ENCODE measurements at regions not wholly inside any gene's neighbourhood (a gene's known extent, or its start where the extent isn't known, plus 50 kb on each side); places are given as distances from the start of the nearest gene placed in this dataset.

- DNase-seq: no peak
Observed at GRCh38 chr21:39105341-39105765, 77.9 kb downstream of the PSMG1 start.

- no peak for DNase-seq
Observed at GRCh38 chr21:39104911-39105310, 78.3 kb downstream of the PSMG1 start.

- DNase-seq: peak; percentile 87
Observed at GRCh38 chr21:39103689-39104088, 79.6 kb downstream of the PSMG1 start.

GRCh38 chr21:39099859-39100258 is 83.4 kb downstream of the PSMG1 start:
- DNase-seq: no peak

- no peak for DNase-seq
Observed at GRCh38 chr21:39098696-39099200, 84.5 kb downstream of the PSMG1 start.

DNA sequence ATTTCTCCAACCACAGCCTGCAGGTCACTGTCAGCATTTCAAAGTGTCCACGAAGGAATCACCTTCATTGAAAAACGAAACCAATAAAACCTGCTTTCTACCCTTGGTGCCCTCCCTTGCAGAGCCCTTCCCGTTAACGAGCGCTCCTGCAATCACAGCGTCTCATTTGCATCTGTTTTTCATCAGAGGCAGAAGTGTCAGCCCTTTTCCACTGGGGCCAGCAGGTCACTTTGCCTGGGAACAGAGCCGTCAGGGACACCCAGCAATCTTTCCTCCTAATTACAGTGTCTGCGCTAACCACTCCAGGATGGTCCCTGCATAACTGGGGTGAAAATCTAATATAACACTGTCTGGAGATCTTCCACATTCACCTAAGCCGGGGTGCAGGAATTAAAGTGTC is 85.3 kb downstream of the PSMG1 start:
- no peak for DNase-seq

- no peak for DNase-seq
Observed at GRCh38 chr21:39097335-39097861, 85.9 kb downstream of the PSMG1 start.

- DNase-seq: no peak
Observed at GRCh38 chr21:39096754-39097153, 86.5 kb downstream of the PSMG1 start.

- DNase-seq: no peak
Observed at GRCh38 chr21:39095681-39096080, 87.6 kb downstream of the PSMG1 start.

- peak; percentile 59 for DNase-seq
Observed at GRCh38 chr21:39094847-39095579, 88.2 kb downstream of the PSMG1 start.

DNA sequence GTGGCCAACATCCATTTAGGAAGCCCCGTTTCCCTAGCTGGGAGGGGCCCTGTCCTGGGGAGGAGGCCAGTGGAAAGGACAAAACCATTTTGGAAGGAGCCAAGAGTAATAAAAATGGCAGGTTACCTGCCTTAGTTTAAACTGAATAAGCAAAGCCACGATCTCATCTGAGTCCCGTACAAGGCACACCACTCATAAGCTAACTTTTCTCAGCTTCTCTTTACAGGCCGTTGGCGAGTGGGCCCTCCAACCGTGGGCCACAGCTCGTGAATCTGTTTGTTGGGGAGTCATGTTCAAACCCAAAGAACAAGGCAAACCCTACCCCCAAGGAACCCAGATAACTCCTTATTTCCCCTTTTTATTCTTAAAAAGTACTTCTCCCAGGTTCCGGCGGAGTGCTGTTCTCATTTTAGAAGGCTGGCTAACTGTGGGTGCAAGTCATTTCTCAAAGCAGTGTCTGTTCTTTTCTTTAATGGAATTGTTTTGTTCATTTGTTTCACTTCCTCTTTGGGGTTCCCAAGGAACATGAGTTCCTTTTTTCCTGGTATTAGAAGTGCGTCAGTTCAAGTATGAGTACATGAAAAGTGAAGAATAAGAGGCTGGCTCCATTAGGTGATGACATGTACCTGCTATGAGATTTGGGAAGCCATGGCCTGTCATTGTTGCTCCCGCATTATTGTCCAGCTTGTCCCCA is 89.0 kb downstream of the PSMG1 start:
- no peak for DNase-seq

- no peak for DNase-seq
Observed at GRCh38 chr21:39093526-39093925, 89.7 kb downstream of the PSMG1 start.

GRCh38 chr21:39088831-39089380 is 94.3 kb downstream of the PSMG1 start:
- DNase-seq: peak; percentile 18

DNA sequence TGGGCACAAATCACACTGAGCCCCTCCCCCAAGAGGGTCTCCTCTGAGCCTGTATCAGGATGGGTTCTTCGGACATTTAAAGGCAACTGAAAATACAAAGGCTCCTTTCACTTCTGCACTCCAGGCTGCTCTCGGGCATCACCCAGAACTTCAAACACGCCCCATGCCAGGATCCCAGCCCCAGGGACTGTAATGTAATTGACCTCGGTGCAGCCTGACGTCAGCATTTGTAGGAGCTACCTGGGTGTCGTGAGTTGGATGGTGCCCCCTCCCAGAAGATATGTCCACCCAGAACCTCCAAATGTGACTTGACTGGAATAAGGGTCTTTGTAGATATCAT is 95.2 kb downstream of the PSMG1 start:
- DNase-seq: no peak

DNA sequence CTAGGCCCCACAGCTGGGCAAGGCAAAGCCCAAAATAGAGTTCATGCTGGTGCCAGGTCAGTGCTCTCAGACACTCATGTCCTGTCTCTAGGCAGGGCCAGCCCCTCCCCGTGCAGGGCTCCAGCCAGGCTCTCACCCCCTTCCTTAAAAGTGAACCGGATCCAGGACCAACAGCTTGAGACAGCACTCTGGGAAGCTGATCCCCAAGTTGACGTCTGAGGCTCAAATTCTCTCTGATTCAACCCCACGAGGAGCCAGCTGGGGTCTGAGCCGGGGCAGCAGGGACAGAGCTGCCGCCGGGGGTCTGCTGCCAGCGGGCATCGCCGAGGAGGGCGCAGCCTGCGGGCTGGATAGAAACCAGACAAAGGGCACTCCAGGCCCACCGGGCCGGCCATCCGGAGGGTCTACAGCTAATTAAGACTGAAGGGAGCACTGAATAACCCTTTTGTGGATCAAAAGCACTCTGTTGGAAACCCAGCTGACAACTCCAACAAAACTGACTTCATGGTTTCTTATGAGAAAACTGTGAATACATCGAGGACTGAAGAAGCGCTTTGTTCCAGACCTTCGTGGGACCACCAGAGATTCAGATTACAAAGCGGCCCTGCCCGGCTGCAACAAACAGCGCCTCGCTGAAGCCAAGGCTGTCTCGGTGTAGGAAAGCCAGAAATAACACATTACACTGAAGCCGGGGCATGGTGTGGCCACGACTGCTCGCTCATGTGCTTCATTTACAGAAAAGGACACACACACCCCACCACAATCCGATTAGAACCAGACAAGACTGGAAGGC is 95.8 kb downstream of the PSMG1 start:
- no peak for DNase-seq

DNA sequence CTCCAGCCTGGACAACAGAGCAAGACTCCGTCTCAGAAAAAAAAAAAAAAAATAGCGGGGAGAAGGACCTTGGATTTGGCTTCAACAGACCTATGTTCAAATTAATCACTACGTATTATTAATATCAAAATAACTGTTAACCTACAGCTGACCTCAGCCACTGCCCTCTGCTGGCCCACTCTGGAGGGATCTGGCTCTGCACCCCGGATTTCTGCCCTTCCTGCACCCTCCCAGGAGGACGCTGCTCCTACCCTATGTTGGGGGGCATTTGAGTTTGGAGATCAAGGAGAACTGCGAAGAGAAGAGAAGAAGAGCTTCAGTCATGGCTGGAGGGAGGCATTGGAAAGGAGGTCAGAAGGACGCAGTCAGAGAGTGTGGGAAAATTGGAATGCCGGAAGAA is 96.7 kb downstream of the PSMG1 start:
- no peak for DNase-seq

DNA sequence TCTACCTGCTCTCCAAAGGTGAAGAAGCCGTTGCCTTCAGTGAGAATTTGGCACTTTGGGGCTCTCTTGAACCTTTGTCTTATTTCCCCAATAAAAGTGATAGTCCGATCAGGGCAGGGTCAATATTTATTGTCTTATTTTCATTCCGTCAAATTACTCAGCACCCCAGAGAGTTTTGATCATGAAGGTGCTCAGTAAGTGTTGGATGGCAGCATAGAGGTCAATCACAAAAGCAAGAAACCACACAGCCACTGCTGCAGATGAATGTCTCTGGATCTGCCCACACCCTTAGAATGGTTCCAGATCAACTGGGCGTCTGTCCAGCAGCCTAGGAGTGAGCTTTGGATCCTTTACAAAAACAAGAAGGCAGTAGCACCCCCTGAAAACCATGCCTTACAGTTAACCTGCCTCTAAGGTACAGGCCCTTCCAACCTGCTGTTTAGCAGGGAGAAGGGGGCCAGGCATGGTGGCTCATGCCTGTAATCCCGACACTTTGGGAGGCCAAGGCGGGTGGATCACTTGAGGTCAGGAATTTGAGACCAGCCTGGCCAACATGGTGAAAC is 97.3 kb downstream of the PSMG1 start:
- DNase-seq: no peak

DNA sequence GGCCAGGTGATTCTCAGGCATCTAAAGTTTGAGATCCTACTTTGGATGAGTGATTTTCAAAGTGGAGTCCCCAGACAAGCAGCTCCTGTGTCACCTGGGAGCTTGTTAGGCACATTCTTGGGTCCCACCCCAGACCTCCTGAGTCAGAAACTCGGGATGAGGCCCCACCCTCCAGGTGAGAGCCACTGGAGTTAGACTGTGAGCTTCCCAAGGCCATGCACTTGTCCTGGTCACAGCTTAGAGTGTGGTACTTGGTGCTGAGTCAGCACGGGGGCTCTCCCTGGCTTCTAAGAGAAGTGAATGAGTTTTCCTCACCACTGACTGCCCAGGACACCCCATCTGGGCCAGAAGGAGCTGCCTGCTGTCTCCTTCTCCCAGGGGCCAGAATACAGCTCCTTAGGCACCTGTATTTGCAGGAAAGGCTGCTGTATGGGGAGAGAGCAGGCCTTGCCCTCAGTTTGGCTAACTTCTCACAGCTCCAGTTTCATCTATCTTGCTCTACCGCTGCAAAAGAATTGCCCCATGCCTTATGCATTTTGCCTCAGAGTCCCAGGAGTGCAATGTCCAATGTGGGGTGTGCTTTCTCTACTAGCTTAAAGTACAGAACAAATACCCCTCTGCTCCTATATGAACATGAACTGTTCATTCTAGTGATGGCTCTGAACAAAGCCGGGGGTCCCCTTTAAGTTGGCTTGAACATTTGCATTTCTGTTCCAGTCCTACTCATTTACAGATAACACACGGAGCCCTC is 98.1 kb downstream of the PSMG1 start:
- DNase-seq: no peak

- no peak for DNase-seq
Observed at GRCh38 chr21:39084073-39084472, 99.2 kb downstream of the PSMG1 start.

DNA sequence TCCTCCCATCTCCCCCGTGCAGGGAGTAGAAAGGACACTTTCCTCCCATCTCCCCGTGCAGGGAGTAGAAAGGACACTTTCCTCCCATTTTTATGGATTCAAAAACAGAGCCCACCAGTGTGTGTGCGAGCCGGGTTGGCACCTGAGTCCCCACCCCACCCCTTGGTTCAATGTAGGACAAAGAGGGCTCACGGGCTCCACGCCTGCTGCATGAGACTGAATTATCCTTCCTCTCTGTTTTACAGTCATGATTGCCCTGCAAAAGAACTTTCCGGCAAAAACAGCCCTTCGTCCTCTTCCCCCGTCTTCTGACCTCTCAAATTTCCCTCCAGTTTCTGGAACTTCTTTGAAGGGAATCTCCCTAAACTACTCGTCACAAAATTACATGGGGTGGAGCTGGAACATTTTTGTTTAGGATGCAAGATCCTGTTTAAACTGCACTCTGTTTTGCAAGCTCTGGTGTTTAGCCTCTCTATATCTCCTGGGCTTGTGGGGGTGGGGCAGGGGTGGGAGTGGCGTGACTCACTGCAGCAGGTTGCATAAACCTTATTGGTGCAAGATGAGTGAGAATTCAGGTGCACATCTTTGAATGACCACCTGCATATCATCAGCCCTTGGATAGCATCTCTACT is 99.8 kb downstream of the PSMG1 start:
- no peak for DNase-seq
